PC-9 (cell line): ENCODE measurements at regions not wholly inside any gene's neighbourhood (a gene's known extent, or its start where the extent isn't known, plus 50 kb on each side); places are given as distances from the start of the nearest gene placed in this dataset.

Source experiments
- EZH2 ChIP-seq: fragments of 200-600 bp; sonication (generic); IDR thresholded peaks from 2 replicates; pipeline ENCODE4 v1.8.0; 2017; ENCODE audit warnings: antibody characterized with exemption, low read depth
- TF ChIP-seq, protein P1 (sequence below): fragments of 200-600 bp; sonication (generic); conservative IDR thresholded peaks from 2 replicates; pipeline ENCODE4 v1.6.1; 2017; ENCODE audit warnings: mixed run types, antibody characterized with exemption, mild to moderate bottlenecking, moderate library complexity

DNA sequence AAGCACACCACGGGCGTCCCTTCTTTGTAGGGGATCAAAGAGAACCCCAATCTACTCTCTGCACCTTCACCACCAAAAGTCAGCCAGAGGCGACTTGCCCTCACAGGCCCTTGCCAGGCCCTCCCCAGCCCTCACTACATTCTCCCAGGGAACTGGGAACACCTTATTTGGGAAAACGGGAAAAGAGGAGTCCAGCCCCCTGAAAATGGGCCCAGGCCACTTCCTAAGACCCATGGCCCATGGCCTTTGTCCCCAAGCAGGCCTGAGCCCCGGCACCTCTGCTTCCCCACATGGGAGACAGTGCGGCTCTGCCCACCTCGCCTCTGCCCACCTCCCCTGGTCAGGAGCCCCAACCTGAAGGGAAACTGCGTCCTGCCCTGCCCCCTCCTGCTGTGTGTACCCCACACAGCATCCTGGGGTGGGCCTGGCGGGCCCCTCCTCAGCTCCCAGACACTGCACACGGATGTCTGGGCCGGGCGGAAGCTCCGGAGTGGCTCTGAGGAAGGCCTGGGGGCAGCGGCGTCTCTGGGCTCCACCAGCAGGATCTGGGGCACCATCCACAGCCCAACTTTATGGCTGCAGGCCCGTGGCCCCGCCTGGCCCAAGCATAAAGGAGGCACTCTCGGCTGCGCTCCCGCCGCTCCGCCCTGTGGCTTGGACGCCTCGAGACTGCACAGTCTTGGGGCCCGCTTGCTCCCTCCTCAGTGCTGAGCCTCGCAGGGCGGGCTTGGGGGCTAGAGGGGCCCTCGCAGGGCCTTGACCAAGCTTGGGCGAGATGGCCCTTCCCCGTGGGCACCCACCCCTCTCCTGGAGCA is 70.3 kb upstream of the GPC1 start:
- TF ChIP-seq EZH2, result no peak
- TF ChIP-seq, protein P1, sequence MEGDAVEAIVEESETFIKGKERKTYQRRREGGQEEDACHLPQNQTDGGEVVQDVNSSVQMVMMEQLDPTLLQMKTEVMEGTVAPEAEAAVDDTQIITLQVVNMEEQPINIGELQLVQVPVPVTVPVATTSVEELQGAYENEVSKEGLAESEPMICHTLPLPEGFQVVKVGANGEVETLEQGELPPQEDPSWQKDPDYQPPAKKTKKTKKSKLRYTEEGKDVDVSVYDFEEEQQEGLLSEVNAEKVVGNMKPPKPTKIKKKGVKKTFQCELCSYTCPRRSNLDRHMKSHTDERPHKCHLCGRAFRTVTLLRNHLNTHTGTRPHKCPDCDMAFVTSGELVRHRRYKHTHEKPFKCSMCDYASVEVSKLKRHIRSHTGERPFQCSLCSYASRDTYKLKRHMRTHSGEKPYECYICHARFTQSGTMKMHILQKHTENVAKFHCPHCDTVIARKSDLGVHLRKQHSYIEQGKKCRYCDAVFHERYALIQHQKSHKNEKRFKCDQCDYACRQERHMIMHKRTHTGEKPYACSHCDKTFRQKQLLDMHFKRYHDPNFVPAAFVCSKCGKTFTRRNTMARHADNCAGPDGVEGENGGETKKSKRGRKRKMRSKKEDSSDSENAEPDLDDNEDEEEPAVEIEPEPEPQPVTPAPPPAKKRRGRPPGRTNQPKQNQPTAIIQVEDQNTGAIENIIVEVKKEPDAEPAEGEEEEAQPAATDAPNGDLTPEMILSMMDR, result no peak
